ENCODE measurements at regions not wholly inside any gene's neighbourhood (a gene's known extent, or its start where the extent isn't known, plus 50 kb on each side); places are given as distances from the start of the nearest gene placed in this dataset.

- no peak for DNase-seq (ENCODE audit: low read depth, low spot score)
- TF ChIP-seq CTCF (IDR thresholded peaks at IDR 0.05; ENCODE audit: insufficient read depth, low read length, missing control alignments), result no peak
- CTCF ChIA-PET, result no interaction called here
- POLR2A ChIA-PET, result no interaction called here
- no peak overlapping the region for H3K4me3 ChIP-seq (ENCODE audit: low read depth, low read length)
Measured at GRCh38 chrX:40465735-40466551, 114.8 kb upstream of the ATP6AP2 start.

GRCh38 chrX:40462795-40463194, 118.0 kb upstream of the ATP6AP2 start:
- ChIA-PET CTCF (no interaction called here), POLR2A (no interaction called here)
- no peak for TF ChIP-seq CTCF (IDR thresholded peaks at IDR 0.05; ENCODE audit: insufficient read depth, low read length, missing control alignments)
- no peak for DNase-seq (ENCODE audit: low read depth, low spot score)
- no peak overlapping the region for H3K4me3 ChIP-seq (ENCODE audit: low read depth, low read length)

- POLR2A ChIA-PET, result no interaction called here
- H3K4me3 ChIP-seq (ENCODE audit: low read depth, low read length), result no peak overlapping the region
- no peak for DNase-seq (ENCODE audit: low read depth, low spot score)
- CTCF ChIA-PET, result no interaction called here
- no peak for TF ChIP-seq CTCF (IDR thresholded peaks at IDR 0.05; ENCODE audit: insufficient read depth, low read length, missing control alignments)
Measured at GRCh38 chrX:40460926-40461325, 119.8 kb upstream of the ATP6AP2 start.

- no peak for DNase-seq (ENCODE audit: low read depth, low spot score)
- ChIA-PET POLR2A (no interaction called here), CTCF (no interaction called here)
Measured at GRCh38 chrX:40459571-40460158, 121.1 kb upstream of the ATP6AP2 start.

GRCh38 chrX:40457406-40457805, 123.4 kb upstream of the ATP6AP2 start:
- CTCF ChIA-PET, result no interaction called here
- no peak for DNase-seq (ENCODE audit: low read depth, low spot score)
- TF ChIP-seq CTCF (IDR thresholded peaks at IDR 0.05; ENCODE audit: insufficient read depth, low read length, missing control alignments), result no peak
- POLR2A ChIA-PET, result no interaction called here
- H3K4me3 ChIP-seq (ENCODE audit: low read depth, low read length), result no peak overlapping the region

More at GRCh38 chrX:40459571-40460158, 121.1 kb upstream of the ATP6AP2 start:
- no peak overlapping the region for H3K4me3 ChIP-seq (ENCODE audit: low read depth, low read length)
- no peak for TF ChIP-seq CTCF (IDR thresholded peaks at IDR 0.05; ENCODE audit: insufficient read depth, low read length, missing control alignments)

GRCh38 chrX:40452031-40452430, 128.7 kb upstream of the ATP6AP2 start:
- TF ChIP-seq CTCF (IDR thresholded peaks at IDR 0.05; ENCODE audit: insufficient read depth, low read length, missing control alignments), result no peak
- POLR2A ChIA-PET, result no interaction called here
- no peak overlapping the region for H3K4me3 ChIP-seq (ENCODE audit: low read depth, low read length)
- CTCF ChIA-PET, result no interaction called here
- DNase-seq (ENCODE audit: low read depth, low spot score), result no peak
